ENCODE measurements at regions not wholly inside any gene's neighbourhood (a gene's known extent, or its start where the extent isn't known, plus 50 kb on each side); places are given as distances from the start of the nearest gene placed in this dataset.

DNA sequence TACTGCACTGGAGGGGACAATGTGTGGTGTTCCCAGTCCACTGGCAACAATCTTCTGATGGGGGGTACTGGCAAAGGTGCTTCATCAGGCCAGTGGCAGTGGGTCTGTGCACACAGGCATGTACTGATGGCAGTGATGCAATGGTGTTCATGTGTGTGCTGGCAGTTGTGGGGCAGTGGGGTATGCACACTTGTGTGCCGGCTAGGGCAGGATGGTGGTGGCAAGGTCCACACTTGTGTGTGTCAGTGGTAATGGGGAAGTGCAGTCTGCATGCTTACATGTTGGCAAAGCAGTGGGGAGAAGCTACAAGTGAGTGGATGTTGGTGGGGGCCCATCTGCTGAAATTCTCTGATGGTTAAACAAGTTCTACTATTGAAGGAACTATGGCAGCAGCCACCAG, 504.6 kb upstream of the ZNF462 start:
- no peak for DNase-seq

DNA sequence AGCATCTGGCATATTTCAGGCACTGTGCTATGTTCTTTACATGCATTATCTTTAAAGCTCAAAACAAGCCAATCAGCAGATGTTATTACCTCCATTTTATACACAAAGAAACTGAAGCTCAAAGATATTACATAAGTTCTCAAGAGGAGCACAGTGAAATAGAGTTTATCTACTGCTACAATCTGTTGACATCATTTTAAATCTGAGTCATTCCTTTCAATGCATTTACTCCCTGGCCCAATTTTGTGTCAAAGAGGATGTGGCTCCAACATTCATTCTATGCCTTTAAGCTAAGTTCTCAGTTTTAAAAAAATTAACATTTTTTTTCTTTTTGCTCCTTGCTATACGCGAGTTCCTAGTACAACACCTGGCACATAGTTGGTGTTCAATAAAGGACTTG, 486.3 kb upstream of the ZNF462 start:
- DNase-seq = no peak

- DNase-seq = no peak
Measured at GRCh38 chr9:106383072-106383471, 479.9 kb upstream of the ZNF462 start.

DNA sequence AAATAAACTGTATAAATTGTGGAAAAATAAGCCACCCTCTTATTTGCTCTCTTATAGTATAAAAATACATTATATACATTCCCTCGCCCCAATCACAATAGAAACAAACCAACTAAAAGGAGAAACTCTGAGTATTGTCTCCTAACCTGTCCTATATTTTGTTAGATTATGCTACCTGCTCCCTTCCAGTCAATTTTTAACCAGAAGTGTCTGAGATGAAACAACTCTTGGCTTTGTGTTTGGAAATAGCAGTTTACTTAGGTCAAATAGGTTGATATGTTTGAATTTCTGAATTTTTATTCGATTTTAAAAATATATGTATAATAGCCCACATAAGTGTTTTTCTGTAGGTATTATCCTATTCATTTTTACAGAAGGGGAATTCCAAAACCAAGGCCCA, 475.0 kb upstream of the ZNF462 start:
- DNase-seq = no peak

DNA sequence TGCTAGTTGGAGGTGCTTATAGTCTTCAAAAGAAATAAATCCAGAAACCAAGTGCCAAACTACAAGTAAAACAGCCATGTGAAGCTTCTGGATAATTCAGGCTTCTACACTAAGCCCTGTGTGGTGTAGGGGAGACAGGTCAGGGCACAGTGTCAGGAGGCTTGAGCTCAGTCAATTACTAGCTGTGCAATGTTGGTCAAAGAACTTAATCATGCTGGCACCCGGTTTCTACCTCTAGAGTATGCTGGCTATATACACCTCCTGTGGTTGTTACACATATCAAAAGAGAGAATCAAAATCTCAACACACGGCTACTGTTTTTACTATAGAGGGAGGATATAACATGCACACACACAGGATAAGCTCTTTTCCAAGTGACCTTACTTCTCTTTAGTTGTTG, 469.7 kb upstream of the ZNF462 start:
- DNase-seq = no peak

DNA sequence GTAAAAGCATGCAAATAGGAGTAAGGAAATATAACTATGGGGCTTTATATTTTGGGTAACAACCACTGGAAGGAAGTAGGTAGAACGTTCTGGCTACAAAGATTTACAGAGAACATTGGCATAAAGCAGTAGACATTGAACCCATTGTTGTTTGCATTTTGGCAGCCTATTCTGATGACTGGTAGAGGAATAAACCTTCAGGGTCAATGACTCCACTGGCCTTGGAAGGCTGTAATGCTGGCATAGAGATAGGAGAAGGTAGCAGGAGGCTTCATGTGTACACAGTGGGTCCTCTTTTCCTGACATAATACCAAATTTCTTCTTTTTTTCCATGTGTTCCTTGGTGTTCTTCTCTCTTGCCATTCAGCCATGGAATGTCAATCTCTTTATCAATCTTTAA, 462.8 kb upstream of the ZNF462 start:
- DNase-seq = no peak

DNA sequence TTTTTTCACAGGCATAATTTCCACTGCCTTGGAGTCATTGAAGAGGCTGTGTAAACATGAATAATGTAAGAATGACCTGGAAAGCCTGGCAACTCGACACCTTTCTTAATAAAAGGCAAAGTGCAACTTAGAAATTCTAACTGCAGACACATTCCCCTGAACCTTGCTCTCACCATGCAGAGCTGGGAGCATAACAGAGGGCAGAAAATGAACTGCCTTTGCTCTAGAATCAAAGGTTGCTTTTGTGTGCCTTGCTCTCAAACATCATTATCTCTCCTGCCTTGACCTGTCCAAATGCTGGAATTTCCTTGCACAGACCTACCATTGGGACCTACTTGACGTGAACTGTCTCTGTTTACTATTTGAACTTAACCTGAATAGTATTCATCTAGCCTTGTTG, 462.0 kb upstream of the ZNF462 start:
- no peak for DNase-seq

DNA sequence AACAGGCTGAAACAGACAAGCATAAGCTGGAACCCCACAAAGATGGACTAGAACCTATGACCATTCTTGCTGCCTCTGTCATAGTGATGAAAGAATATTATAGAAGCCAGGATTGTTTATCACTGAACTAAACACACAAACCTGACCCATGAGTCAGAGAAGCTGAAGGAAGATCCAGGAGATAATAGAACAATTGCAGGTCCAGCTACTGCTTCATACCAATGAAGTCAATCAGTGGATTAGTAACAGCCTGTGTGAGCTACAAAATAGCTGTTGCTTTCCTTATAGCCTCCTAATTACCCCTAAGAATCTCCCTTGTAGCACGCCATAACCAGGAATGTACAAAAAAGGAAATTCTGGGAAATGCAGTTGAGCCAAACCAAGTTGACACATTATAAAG, 459.9 kb upstream of the ZNF462 start:
- no peak for DNase-seq

DNA sequence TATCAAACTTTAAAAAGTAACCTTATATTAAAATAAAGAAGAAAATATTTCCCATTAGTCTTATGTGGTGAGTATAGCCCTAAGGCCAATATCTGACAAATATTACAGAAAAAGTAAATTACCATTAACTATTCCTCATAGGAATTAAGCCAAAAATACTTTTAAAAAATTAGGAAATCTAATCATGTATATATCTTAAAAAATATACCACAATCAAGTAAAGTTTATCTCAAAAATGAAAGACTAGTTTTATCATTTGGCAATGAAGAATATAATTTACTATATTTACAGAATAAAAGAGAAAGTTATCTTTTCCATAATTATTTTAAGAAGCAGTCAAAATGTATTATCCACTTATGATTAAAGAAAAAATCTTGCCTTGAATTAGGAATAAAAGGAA, 458.8 kb upstream of the ZNF462 start:
- no peak for DNase-seq

- no peak for DNase-seq
Measured at GRCh38 chr9:106405871-106406435, 457.0 kb upstream of the ZNF462 start.

DNA sequence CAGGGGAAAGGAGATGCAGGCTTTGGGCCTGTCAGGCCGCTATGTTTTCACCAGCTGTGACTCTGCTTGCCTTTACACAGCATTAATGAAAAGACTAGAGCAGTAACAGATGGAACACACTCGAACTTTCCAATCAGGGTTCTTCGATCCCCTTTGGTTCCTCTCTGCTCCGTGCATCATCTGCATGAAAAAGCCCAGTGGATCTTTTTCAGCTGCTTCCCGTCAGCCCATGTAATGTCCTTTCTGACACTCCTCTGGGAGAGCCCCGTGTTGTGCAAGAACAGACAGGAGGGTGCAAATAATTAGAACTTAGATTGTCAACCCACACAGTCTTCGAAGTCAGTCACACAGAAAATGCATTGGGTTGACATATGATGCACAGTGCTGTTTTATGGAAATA, 448.9 kb upstream of the ZNF462 start:
- no peak for DNase-seq

GRCh38 chr9:106417685-106418084, 445.3 kb upstream of the ZNF462 start:
- DNase-seq = no peak

DNA sequence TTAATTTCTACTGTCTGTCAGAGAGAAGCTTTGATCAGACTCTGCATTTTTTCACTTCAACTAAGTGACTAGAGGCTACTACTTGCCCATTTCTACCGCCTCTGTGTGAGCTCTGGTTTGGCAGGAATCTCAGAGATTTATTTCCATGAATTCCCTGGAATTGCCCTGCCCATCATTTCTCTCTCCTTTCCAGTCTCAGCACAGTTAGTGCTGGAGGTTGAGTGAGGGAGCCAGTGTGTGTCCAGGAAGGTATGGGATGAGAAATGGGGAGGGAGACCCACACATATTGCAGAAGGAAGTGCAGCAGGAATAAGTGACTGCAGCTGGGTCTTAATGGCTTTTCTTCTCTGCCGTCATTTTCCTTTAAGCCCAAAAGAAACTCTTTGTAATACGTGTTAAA, 443.1 kb upstream of the ZNF462 start:
- DNase-seq = no peak

DNA sequence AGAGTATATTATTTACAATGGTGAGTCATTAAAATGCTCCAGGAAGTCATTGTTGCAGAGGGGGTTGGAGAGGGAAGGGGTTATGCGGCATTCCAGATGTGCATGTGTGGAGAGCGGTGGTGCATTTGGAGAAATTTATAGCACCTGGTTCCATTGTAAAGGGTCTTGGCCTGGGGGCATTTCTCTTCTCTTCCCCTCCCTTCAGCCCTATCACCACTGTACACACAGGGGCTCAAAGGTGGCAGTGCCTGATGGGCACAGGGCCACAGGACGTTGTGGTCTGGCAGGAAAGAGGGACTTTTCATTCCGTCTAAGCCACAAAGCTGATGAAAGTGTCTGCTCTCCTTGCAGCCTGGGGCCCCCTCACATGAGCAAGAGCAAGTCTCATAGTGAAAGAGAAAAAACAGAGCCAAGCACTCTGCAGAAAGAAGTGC, 442.4 kb upstream of the ZNF462 start:
- no peak for DNase-seq

- no peak for DNase-seq
Measured at GRCh38 chr9:106421772-106422171, 441.2 kb upstream of the ZNF462 start.

- DNase-seq = no peak
Measured at GRCh38 chr9:106423575-106423974, 439.4 kb upstream of the ZNF462 start.

- no peak for DNase-seq
Measured at GRCh38 chr9:106432631-106433030, 430.3 kb upstream of the ZNF462 start.

DNA sequence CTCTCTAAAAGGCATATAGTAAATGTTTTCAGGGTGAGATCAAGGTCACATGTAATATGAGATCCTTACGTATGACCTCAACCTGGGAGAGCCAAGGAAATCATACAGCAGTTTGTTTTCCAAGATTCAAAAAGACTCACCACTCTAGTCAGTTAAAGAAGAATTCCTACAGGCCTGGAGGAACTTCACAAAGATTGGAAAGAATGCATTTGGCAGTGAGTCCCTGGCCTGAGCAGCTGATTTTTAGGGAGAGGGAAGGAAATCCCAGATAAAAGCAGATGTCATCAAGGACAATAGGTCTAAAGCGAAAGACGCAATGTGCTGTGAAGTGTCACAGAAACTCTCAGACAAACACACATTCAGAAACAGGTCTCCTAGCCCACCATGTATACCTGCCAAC, 424.0 kb upstream of the ZNF462 start:
- no peak for DNase-seq

GRCh38 chr9:106441283-106441682, 421.7 kb upstream of the ZNF462 start:
- no peak for DNase-seq

DNA sequence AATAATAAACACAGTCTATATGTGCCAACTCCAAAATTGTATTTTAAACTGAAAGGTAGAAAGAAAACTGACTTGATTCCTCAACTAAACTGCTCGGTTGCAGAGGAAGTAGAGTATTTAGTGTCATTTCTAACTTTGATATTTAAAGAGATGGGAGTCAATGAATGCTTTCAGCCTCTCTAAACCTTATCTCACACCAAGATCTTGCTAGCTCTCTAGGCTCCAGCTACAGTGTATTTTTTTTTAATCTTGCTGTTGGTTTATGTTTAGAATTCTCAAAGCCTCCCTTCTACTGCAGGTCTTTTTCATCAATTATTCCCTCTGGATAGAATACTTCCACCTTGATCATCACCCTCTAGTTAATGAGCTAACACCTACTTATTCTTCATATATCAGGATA, 419.4 kb upstream of the ZNF462 start:
- DNase-seq = no peak

- no peak for DNase-seq
Measured at GRCh38 chr9:106445107-106445506, 417.9 kb upstream of the ZNF462 start.

- DNase-seq = no peak
Measured at GRCh38 chr9:106449336-106449927, 413.5 kb upstream of the ZNF462 start.

GRCh38 chr9:106450549-106450948, 412.4 kb upstream of the ZNF462 start:
- DNase-seq = no peak

DNA sequence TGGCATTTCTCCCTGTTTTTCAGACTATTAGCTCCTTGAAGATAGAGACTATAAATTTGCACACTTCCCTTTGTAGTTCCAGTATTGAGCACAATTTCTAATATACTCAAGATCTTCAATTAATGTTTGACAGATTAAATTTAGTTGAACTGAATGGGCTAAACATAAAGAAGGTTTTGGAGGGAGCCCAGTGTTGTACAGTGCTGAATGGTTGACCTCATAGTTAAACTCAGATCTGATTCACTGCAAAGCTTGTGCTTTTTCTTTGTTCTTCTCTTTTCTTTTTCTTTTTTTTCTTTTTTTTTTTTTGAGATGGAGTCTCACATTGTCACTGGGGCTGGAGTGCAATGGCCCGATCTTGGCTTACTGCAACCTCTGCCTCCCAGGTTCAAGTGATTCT, 411.7 kb upstream of the ZNF462 start:
- no peak for DNase-seq

DNA sequence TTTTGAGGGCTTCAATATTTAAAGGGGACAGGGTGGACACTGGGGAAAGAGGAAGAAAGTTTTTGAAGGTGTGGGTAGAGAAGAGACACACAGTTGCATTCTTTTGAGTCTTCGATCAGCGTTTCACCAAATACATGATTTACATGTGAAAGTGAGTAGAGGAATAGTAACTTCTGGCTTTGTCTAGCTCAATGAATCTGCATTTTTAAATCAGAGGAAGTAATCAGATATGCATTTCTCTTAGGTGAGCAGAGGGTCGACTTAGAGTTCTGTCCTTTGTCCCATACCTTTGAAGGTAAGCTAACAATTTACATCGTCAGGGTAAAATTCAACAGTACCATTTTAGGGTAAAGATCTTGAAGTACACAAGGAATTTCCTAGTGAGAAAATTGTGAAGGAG, 406.4 kb upstream of the ZNF462 start:
- DNase-seq = no peak
